ENCODE measurements at regions not wholly inside any gene's neighbourhood (a gene's known extent, or its start where the extent isn't known, plus 50 kb on each side); places are given as distances from the start of the nearest gene placed in this dataset.

DNA sequence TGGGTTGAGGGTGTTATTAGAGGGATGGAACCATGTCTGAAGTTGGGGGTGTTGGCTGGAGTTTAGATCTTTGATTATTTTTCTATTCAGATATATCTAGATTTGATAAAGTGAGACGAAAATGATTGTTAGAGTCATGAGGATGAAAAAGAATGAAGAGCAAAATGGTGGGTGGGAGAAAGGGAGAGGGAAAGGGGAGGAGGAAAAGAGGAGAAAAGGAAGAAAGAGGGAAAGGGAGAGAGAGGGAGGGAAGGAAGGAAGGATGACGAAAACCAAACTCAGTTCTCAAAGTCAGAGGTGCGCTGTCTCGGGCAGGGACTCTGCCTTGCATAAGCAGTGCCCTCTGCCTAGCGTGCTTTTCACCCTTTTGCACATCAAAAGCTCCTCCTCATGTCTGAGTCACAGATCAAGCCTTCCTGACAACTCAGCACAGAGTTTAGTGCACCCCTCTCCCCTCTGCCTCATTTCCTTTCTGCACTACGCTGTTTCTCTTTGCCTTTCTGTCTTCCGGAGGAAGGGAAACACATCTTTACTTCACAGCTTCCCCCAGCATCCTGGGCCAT lies 225.8 kb upstream of the PROX1 start:
- Histone ChIP-seq H3K4me1 (ENCODE audit: control insufficient read depth in 2 of 2, insufficient read depth in 2 of 2, low read length in 2 of 2) (peaks cover 0 to 12% of the 10 kb centered on the region in 2 donors), H3K27ac (ENCODE audit: low read depth, low read length) (no peak overlapping the region), H3K27me3 (ENCODE audit: control insufficient read depth in 2 of 2, insufficient read depth in 2 of 2, low read length in 2 of 2) (no peaks in the 10 kb centered on the region), H3K4me3 (ENCODE audit: low read length) (no peak overlapping the region), H3K9me3 (ENCODE audit: control insufficient read depth in 2 of 3, low read length in 3 of 3) (no peaks in the 10 kb centered on the region), H3K36me3 (ENCODE audit: control insufficient read depth in 2 of 3, insufficient read depth in 3 of 3, low read length in 3 of 3) (no peaks in the 10 kb centered on the region)
- Mint-ChIP-seq H3K27ac (peak overlapping the region; percentile 26 to 93 (median 71)), H3K4me1 (peaks cover 12 to 35% (median 21%) of the 10 kb centered on the region in 7 donors), H3K9me3 (peaks cover 0 to 7% (median 2%) of the 10 kb centered on the region in 11 donors), H3K36me3 (peaks cover 0 to 7% (median 0%) of the 10 kb centered on the region in 5 donors), H3K4me3 (peak overlapping the region in 9 of 10 donors; percentile 22 to 74 (median 56)), H3K27me3 (peaks cover 0 to 5% (median 0%) of the 10 kb centered on the region in 5 donors)
- CTCF ChIA-PET, result no interaction called here
- intact Hi-C loops (cut with micrococcal nuclease), result loop anchor here in 1 of 2 donors (1.0 to 5.0 kb wide), 5 partner anchors 21 to 225 kb away; partner anchors contain the start of gene PROX1
- POLR2A ChIA-PET, result interaction anchor here (0.5 to 0.8 kb wide), 2 partner anchors 73 to 91 kb away, joined by 3 read pairs; no protein-coding TSS in a partner anchor
- DNase-seq, result peak in 8 of 9 donors; percentile 24 to 76 (median 62)
- ATAC-seq, result peak; percentile 96

DNA sequence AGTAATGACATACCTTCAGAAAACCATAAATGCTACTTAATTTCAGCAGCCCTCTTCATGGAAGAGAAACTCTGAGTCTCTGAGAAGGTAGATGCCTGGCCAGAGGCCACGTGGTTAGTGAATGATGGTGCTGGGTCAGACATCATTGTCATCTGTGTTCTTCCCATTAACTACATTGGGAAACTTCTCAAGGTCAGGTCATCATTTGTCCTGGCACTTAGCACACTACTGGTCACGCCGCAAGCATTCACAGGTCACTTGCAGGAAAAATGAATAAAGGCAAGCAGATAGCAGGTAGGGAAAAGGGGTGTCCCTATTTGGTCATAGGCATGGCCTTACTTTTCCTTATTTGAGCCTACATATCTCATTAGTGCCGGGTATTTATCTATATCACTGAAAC lies 220.1 kb upstream of the PROX1 start:
- Histone ChIP-seq H3K27ac (ENCODE audit: low read depth, low read length) (no peak overlapping the region), H3K4me1 (ENCODE audit: control insufficient read depth in 2 of 2, insufficient read depth in 2 of 2, low read length in 2 of 2) (no peaks in the 10 kb centered on the region), H3K9me3 (ENCODE audit: control insufficient read depth in 2 of 3, low read length in 3 of 3) (no peaks in the 10 kb centered on the region), H3K4me3 (ENCODE audit: low read length) (no peak overlapping the region), H3K27me3 (ENCODE audit: control insufficient read depth in 2 of 2, insufficient read depth in 2 of 2, low read length in 2 of 2) (no peaks in the 10 kb centered on the region), H3K36me3 (ENCODE audit: control insufficient read depth in 2 of 3, insufficient read depth in 3 of 3, low read length in 3 of 3) (no peaks in the 10 kb centered on the region)
- no peak overlapping the region for H3K27ac Mint-ChIP-seq
- peaks cover 0 to 2% (median 0%) of the 10 kb centered on the region in 5 donors for H3K27me3 Mint-ChIP-seq
- intact Hi-C loops (cut with micrococcal nuclease), result no loop called here
- ATAC-seq (no peak), DNase-seq (no peak)
- H3K4me1 Mint-ChIP-seq, result peaks cover 0 to 13% (median 3%) of the 10 kb centered on the region in 7 donors
- no peak overlapping the region for H3K4me3 Mint-ChIP-seq
- peaks cover 0 to 8% (median 0%) of the 10 kb centered on the region in 11 donors for H3K9me3 Mint-ChIP-seq
- ChIA-PET CTCF (no interaction called here), POLR2A (no interaction called here)
- H3K36me3 Mint-ChIP-seq, result peaks cover 0 to 6% (median 0%) of the 10 kb centered on the region in 5 donors

DNA sequence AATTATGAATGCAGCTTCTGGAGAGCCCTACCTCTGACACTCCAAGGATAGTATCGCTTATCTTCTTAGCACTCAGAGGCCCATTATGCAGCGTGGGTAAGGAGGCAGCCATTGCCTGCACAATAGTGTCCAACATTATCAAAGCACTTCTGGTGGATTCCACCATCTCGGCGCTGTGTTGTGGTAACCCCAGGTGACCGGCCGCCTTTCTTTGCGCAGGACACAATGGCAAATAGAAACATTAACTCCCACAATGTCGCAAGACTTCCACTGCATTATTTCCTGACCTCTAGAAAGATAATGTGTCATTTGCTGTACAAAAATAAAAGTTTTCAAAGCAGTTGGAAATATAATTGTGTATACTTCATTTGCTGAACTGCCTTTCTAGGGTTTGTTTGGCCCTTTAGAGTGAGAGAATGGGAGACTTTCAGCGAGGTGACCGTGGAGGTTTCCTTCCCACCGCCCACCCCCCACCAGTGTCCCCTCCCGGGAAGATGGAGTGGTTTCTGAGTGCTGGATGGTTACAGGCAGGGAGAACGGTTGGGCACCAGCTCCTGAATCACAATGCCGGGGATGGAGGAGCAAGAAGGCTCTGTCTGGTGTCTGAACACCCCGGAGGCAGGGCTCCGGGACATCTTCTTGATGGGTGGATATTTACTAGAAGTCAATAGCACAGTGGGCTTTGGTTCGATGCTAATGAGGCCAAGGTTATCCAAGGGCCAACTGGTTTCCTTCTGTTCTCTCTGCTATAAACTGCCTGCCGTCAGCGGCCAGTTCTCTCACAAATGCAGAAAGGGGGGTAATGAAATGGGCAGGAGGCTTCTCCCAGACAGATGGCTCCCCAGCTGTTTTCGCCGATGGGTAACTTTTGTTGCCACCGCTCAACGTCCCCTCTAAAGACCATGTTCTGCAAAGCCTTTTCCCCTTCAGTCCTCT lies 215.4 kb upstream of the PROX1 start:
- Mint-ChIP-seq H3K27ac (no peak overlapping the region), H3K9me3 (peaks cover 0 to 4% (median 0%) of the 10 kb centered on the region in 11 donors), H3K27me3 (peaks cover 0 to 2% (median 0%) of the 10 kb centered on the region in 5 donors), H3K36me3 (no peaks in the 10 kb centered on the region), H3K4me3 (no peak overlapping the region), H3K4me1 (peaks cover 0 to 3% (median 0%) of the 10 kb centered on the region in 7 donors)
- POLR2A ChIA-PET, result no interaction called here
- DNase-seq (no peak), ATAC-seq (no peak)
- H3K4me3 ChIP-seq (ENCODE audit: low read length), result no peak overlapping the region
- H3K27ac ChIP-seq (ENCODE audit: low read depth, low read length), result no peak overlapping the region
- no peaks in the 10 kb centered on the region for H3K36me3 ChIP-seq (ENCODE audit: control insufficient read depth in 2 of 3, insufficient read depth in 3 of 3, low read length in 3 of 3)
- no peaks in the 10 kb centered on the region for H3K27me3 ChIP-seq (ENCODE audit: control insufficient read depth in 2 of 2, insufficient read depth in 2 of 2, low read length in 2 of 2)
- intact Hi-C loops (cut with micrococcal nuclease), result no loop called here
- H3K9me3 ChIP-seq (ENCODE audit: control insufficient read depth in 2 of 3, low read length in 3 of 3), result no peaks in the 10 kb centered on the region
- CTCF ChIA-PET, result no interaction called here
- no peaks in the 10 kb centered on the region for H3K4me1 ChIP-seq (ENCODE audit: control insufficient read depth in 2 of 2, insufficient read depth in 2 of 2, low read length in 2 of 2)

DNA sequence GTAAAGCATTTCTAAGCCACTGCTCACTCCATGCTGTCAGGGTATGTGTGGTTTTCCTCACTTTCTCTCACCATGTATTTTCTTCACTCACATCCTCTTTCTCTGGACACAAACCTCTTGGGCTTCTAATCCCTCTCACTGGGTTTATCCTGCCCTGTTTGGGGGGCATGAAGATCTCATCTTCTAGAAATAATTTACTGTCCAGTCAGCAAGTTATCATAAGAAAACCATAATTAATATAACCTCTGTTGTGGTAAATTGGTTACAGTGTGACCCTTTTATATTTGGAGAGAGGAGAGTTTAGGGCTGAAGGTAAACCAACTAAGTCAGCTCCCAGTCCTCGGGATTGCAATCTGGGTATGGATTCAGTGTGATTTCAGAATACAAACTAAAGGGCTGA lies 213.8 kb upstream of the PROX1 start:
- H3K27ac ChIP-seq (ENCODE audit: low read depth, low read length), result no peak overlapping the region
- no peaks in the 10 kb centered on the region for H3K4me1 ChIP-seq (ENCODE audit: control insufficient read depth in 2 of 2, insufficient read depth in 2 of 2, low read length in 2 of 2)
- DNase-seq (no peak), ATAC-seq (no peak)
- no peaks in the 10 kb centered on the region for H3K27me3 ChIP-seq (ENCODE audit: control insufficient read depth in 2 of 2, insufficient read depth in 2 of 2, low read length in 2 of 2)
- intact Hi-C loops (cut with micrococcal nuclease), result no loop called here
- H3K4me3 ChIP-seq (ENCODE audit: low read length), result no peak overlapping the region
- H3K9me3 ChIP-seq (ENCODE audit: control insufficient read depth in 2 of 3, low read length in 3 of 3), result no peaks in the 10 kb centered on the region
- H3K4me3 Mint-ChIP-seq, result no peak overlapping the region
- no peaks in the 10 kb centered on the region for H3K36me3 Mint-ChIP-seq
- H3K4me1 Mint-ChIP-seq, result peaks cover 0 to 2% (median 0%) of the 10 kb centered on the region in 7 donors
- H3K27me3 Mint-ChIP-seq, result peaks cover 0 to under 1% (median 0%) of the 10 kb centered on the region in 5 donors
- POLR2A ChIA-PET, result no interaction called here
- CTCF ChIA-PET, result no interaction called here
- H3K9me3 Mint-ChIP-seq, result peaks cover 0 to 4% (median 0%) of the 10 kb centered on the region in 11 donors
- no peak overlapping the region for H3K27ac Mint-ChIP-seq
- H3K36me3 ChIP-seq (ENCODE audit: control insufficient read depth in 2 of 3, insufficient read depth in 3 of 3, low read length in 3 of 3), result no peaks in the 10 kb centered on the region

DNA sequence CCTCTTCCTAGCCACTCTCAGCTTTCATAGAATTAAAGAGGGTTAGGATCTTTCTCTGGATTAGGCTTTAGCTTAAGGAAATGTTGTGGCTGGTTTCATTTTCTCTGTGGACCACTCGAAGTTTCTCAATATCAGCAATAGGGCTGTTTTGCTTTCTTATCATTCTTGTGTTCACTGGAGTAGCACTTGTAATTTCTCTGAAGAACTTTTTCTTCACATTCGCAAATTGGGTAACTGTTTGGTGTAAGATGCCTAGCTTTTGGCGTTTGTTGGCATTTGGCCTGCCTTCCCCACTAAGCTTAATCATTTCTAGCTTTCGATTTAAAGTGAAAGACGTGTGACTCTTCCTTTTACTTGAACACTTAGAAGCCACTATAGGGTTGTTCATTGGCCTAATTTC lies 210.8 kb upstream of the PROX1 start:
- no peak for ATAC-seq
- no peak overlapping the region for H3K27ac ChIP-seq (ENCODE audit: low read depth, low read length)
- no peak for DNase-seq
- ChIA-PET POLR2A (no interaction called here), CTCF (interaction anchor here (0.6 to 0.7 kb wide), 2 partner anchors 42 to 167 kb away, joined by 3 read pairs; no protein-coding TSS in a partner anchor)
- Mint-ChIP-seq H3K4me3 (no peak overlapping the region), H3K36me3 (peaks cover 0 to 3% (median 0%) of the 10 kb centered on the region in 5 donors), H3K27me3 (peaks cover 0 to 12% (median 1%) of the 10 kb centered on the region in 5 donors), H3K9me3 (peaks cover 0 to 5% (median 0%) of the 10 kb centered on the region in 11 donors), H3K27ac (no peak overlapping the region), H3K4me1 (peaks cover 0 to 12% (median 7%) of the 10 kb centered on the region in 7 donors)
- H3K4me3 ChIP-seq (ENCODE audit: low read length), result no peak overlapping the region
- H3K4me1 ChIP-seq (ENCODE audit: control insufficient read depth in 2 of 2, insufficient read depth in 2 of 2, low read length in 2 of 2), result no peaks in the 10 kb centered on the region
- no peaks in the 10 kb centered on the region for H3K27me3 ChIP-seq (ENCODE audit: control insufficient read depth in 2 of 2, insufficient read depth in 2 of 2, low read length in 2 of 2)
- intact Hi-C loops (cut with micrococcal nuclease), result no loop called here
- H3K9me3 ChIP-seq (ENCODE audit: control insufficient read depth in 2 of 3, low read length in 3 of 3), result no peaks in the 10 kb centered on the region
- no peaks in the 10 kb centered on the region for H3K36me3 ChIP-seq (ENCODE audit: control insufficient read depth in 2 of 3, insufficient read depth in 3 of 3, low read length in 3 of 3)

DNA sequence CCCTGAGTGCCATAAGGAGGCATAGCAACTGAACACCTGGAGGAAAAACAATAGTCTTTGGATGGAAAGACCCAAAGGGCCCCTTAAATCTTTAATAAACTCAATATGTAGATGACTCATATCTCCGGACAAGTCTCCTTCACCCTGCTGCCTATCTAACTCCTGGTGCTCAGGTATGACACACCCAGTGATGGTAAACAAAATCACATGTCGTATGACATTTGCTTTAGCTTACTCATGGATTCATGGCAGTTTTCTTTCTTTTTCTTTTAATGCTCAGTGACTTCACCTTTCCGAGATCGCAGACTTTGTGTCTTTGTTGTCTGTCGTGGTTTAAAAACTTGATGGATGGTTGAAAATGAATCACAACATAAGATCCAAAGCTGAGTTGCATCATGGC lies 208.5 kb upstream of the PROX1 start:
- Mint-ChIP-seq H3K4me3 (no peak overlapping the region), H3K27me3 (peaks cover 4 to 12% (median 6%) of the 10 kb centered on the region in 5 donors), H3K9me3 (peaks cover 0 to 5% (median 0%) of the 10 kb centered on the region in 11 donors), H3K36me3 (peaks cover 0 to 3% (median 0%) of the 10 kb centered on the region in 5 donors), H3K4me1 (peaks cover 0 to 33% (median 25%) of the 10 kb centered on the region in 7 donors), H3K27ac (peak overlapping the region in 1 of 9 donors; percentile 0)
- ChIA-PET POLR2A (no interaction called here), CTCF (no interaction called here)
- DNase-seq (no peak), ATAC-seq (no peak)
- peaks cover 0 to 11% of the 10 kb centered on the region in 2 donors for H3K4me1 ChIP-seq (ENCODE audit: control insufficient read depth in 2 of 2, insufficient read depth in 2 of 2, low read length in 2 of 2)
- no peak overlapping the region for H3K4me3 ChIP-seq (ENCODE audit: low read length)
- no peaks in the 10 kb centered on the region for H3K36me3 ChIP-seq (ENCODE audit: control insufficient read depth in 2 of 3, insufficient read depth in 3 of 3, low read length in 3 of 3)
- intact Hi-C loops (cut with micrococcal nuclease), result no loop called here
- H3K9me3 ChIP-seq (ENCODE audit: control insufficient read depth in 2 of 3, low read length in 3 of 3), result no peaks in the 10 kb centered on the region
- no peak overlapping the region for H3K27ac ChIP-seq (ENCODE audit: low read depth, low read length)
- no peaks in the 10 kb centered on the region for H3K27me3 ChIP-seq (ENCODE audit: control insufficient read depth in 2 of 2, insufficient read depth in 2 of 2, low read length in 2 of 2)

All from naive thymus-derived CD4-positive, alpha-beta T cell (primary cell).